ENCODE measurements at regions not wholly inside any gene's neighbourhood (a gene's known extent, or its start where the extent isn't known, plus 50 kb on each side); places are given as distances from the start of the nearest gene placed in this dataset.

DNA sequence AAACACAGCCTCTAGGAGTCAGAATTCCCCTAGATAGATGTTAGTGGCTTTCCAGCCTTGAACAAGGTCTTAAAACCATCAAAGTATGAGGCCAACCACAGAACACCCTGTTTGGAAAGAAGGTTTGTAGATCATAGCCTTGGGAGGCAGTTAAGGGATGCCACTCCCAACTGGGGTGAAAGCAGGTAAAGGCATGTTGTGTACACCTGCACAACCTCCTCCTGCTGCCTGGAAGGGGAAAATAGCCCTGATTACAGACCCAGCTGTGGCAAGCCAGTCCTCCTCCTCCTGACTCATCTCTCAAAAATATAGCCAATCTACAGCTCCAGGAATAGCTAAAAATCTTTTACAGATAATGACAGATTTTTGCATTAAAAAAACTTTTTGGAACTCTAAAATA is 108.1 kb downstream of the RBM43 start:
- no peaks in the 10 kb centered on the region for H3K27me3 ChIP-seq (ENCODE audit: control insufficient read depth in 1 of 2, insufficient read depth in 2 of 2, low read length in 2 of 2)
- H3K4me1 ChIP-seq (ENCODE audit: insufficient read depth, low read length) = peaks cover 5% of the 10 kb centered on the region
- no peaks in the 10 kb centered on the region for H3K9me3 ChIP-seq (ENCODE audit: low read length)
- no peak overlapping the region for H3K27ac ChIP-seq (ENCODE audit: low read depth, low read length)
- H3K4me3 ChIP-seq (ENCODE audit: low read depth in 1 of 2, low read length in 2 of 2) = no peak overlapping the region
- H3K36me3 ChIP-seq (ENCODE audit: insufficient read depth, low read length) = no peaks in the 10 kb centered on the region
- no peak overlapping the region for H3K9ac ChIP-seq (ENCODE audit: low read length)

DNA sequence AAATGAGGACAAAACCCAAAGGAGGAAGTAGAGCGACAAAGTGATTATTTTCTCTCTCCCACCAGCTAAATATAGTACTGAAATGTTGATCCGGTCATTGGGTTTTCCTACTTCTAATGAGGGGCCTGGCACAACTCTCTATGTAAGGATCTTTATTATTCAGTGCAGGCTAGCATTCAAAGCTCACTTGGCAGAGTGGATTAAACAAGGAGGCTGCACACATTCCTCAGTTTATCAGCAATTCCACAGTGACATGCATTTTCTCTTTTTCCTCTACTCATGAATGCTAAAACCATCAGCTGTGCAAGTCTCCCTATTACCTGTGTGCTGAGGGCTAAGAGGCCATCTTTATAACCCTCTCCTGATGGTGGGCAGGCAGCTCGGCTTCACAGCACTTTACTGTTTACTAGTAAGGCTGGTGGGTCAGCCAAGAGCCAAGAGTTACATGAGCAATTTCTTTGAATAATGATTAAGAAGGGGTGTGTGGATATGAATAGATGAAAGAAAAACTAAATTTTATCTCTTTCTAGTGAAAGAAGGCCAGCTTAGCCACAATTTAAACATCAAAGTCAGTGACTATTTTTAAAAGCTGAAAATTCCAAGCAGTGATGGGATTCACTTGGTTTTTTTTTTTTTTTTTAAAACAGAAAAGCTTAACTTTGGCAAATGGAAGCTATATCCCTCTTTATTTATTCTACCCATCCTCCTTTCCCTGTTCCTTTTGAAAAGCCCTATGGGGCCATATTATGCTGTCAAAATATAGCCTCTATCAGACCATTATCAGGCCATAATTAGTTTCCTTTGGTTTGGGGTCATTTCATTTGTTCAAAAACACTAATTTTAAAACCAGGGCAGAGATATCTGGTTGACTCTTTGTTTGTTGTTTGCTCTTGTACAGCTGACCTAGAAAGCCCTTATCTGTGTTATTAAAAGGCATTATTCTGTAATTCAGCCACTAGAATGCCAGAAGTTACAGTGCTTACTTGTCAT is 111.0 kb downstream of the RBM43 start:
- H3K9me3 ChIP-seq (ENCODE audit: low read length) = no peaks in the 10 kb centered on the region
- H3K27ac ChIP-seq (ENCODE audit: low read depth, low read length) = no peak overlapping the region
- H3K4me1 ChIP-seq (ENCODE audit: insufficient read depth, low read length) = peaks cover 5% of the 10 kb centered on the region
- H3K4me3 ChIP-seq (ENCODE audit: low read depth in 1 of 2, low read length in 2 of 2) = no peak overlapping the region
- H3K36me3 ChIP-seq (ENCODE audit: insufficient read depth, low read length) = no peaks in the 10 kb centered on the region
- no peak overlapping the region for H3K9ac ChIP-seq (ENCODE audit: low read length)
- no peaks in the 10 kb centered on the region for H3K27me3 ChIP-seq (ENCODE audit: control insufficient read depth in 1 of 2, insufficient read depth in 2 of 2, low read length in 2 of 2)

GRCh38 chr2:151138507-151138906 is 123.2 kb downstream of the RBM43 start:
- H3K4me3 ChIP-seq (ENCODE audit: low read depth in 1 of 2, low read length in 2 of 2) = no peak overlapping the region
- no peaks in the 10 kb centered on the region for H3K4me1 ChIP-seq (ENCODE audit: insufficient read depth, low read length)
- no peaks in the 10 kb centered on the region for H3K9me3 ChIP-seq (ENCODE audit: low read length)
- H3K36me3 ChIP-seq (ENCODE audit: insufficient read depth, low read length) = no peaks in the 10 kb centered on the region
- no peaks in the 10 kb centered on the region for H3K27me3 ChIP-seq (ENCODE audit: control insufficient read depth in 1 of 2, insufficient read depth in 2 of 2, low read length in 2 of 2)
- no peak overlapping the region for H3K27ac ChIP-seq (ENCODE audit: low read depth, low read length)
- H3K9ac ChIP-seq (ENCODE audit: low read length) = no peak overlapping the region

GRCh38 chr2:151137526-151137925 is 124.1 kb downstream of the RBM43 start:
- Histone ChIP-seq H3K27me3 (ENCODE audit: control insufficient read depth in 1 of 2, insufficient read depth in 2 of 2, low read length in 2 of 2) (no peaks in the 10 kb centered on the region), H3K27ac (ENCODE audit: low read depth, low read length) (no peak overlapping the region), H3K4me1 (ENCODE audit: insufficient read depth, low read length) (no peaks in the 10 kb centered on the region), H3K36me3 (ENCODE audit: insufficient read depth, low read length) (no peaks in the 10 kb centered on the region), H3K9ac (ENCODE audit: low read length) (no peak overlapping the region), H3K4me3 (ENCODE audit: low read depth in 1 of 2, low read length in 2 of 2) (no peak overlapping the region), H3K9me3 (ENCODE audit: low read length) (no peaks in the 10 kb centered on the region)

DNA sequence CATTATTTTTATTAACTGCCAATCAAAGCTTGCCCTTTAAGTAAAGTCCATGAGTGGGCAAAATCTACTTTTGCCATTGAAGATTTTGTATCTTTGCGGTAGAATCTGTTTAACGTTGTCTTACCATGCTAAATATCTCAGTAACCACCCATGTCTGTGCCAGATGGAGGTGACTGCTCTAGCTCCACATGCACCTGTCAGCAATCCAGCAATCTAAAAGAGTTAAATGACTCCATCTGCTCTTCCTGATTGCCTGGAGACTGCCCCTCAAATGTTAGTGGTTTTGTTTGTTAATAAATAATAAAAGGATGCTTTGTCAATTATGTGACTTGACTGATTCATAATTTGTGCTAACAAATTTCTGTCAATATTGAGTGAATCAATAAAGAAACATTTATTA is 141.7 kb downstream of the RBM43 start:
- Histone ChIP-seq H3K27ac (ENCODE audit: low read depth, low read length) (no peak overlapping the region), H3K9ac (ENCODE audit: low read length) (no peak overlapping the region), H3K36me3 (ENCODE audit: insufficient read depth, low read length) (no peaks in the 10 kb centered on the region), H3K27me3 (ENCODE audit: control insufficient read depth in 1 of 2, insufficient read depth in 2 of 2, low read length in 2 of 2) (no peaks in the 10 kb centered on the region), H3K4me3 (ENCODE audit: low read depth in 1 of 2, low read length in 2 of 2) (no peak overlapping the region), H3K4me1 (ENCODE audit: insufficient read depth, low read length) (no peaks in the 10 kb centered on the region), H3K9me3 (ENCODE audit: low read length) (no peaks in the 10 kb centered on the region)

DNA sequence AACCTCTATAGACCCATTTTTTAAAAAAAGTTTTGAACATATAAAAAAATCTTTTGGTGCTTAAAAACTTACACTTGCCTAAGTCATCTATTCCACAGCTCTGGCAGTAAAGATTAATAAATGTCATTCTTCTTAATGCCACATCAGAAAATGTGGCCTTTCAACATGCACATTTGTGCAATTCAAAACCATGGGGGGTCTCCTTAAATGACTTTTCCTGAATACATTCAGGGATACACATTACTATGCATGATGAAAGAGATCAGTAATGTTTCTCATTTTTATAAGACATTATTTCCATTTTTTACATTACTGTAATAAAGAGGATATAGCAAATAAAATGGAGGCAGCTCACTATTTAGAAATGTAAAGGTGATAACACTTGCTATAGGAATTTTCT is 142.3 kb downstream of the RBM43 start:
- Histone ChIP-seq H3K9ac (ENCODE audit: low read length) (no peak overlapping the region), H3K9me3 (ENCODE audit: low read length) (no peaks in the 10 kb centered on the region), H3K4me3 (ENCODE audit: low read depth in 1 of 2, low read length in 2 of 2) (no peak overlapping the region), H3K36me3 (ENCODE audit: insufficient read depth, low read length) (no peaks in the 10 kb centered on the region), H3K4me1 (ENCODE audit: insufficient read depth, low read length) (no peaks in the 10 kb centered on the region), H3K27me3 (ENCODE audit: control insufficient read depth in 1 of 2, insufficient read depth in 2 of 2, low read length in 2 of 2) (no peaks in the 10 kb centered on the region), H3K27ac (ENCODE audit: low read depth, low read length) (no peak overlapping the region)

- H3K36me3 ChIP-seq (ENCODE audit: insufficient read depth, low read length) = no peaks in the 10 kb centered on the region
- H3K4me3 ChIP-seq (ENCODE audit: low read depth in 1 of 2, low read length in 2 of 2) = no peak overlapping the region
- no peak overlapping the region for H3K27ac ChIP-seq (ENCODE audit: low read depth, low read length)
- no peak overlapping the region for H3K9ac ChIP-seq (ENCODE audit: low read length)
- no peaks in the 10 kb centered on the region for H3K9me3 ChIP-seq (ENCODE audit: low read length)
- H3K27me3 ChIP-seq (ENCODE audit: control insufficient read depth in 1 of 2, insufficient read depth in 2 of 2, low read length in 2 of 2) = no peaks in the 10 kb centered on the region
- H3K4me1 ChIP-seq (ENCODE audit: insufficient read depth, low read length) = no peaks in the 10 kb centered on the region
These were observed 143.4 kb downstream of the RBM43 start for GRCh38 chr2:151118269-151118668.

DNA sequence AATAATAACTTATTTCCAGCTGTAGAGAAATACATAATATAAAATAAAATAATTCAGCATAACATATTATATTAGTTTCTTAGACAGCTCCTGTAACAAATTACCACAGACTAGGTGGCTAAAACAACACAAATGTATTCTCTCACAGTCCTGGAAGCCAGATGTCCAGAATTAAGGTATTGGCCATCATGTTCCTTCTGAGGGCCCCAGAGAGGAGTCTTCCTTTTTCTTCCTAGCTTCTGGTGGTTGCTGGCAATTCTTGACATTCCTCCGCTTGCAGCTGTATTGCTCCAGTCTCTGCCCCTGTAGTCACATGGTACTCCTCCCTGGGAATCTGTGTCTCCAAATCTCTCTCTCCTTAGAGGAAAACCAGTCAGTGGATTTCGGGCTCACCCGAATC is 146.8 kb downstream of the RBM43 start:
- H3K4me3 ChIP-seq (ENCODE audit: low read depth in 1 of 2, low read length in 2 of 2) = no peak overlapping the region
- H3K36me3 ChIP-seq (ENCODE audit: insufficient read depth, low read length) = no peaks in the 10 kb centered on the region
- H3K4me1 ChIP-seq (ENCODE audit: insufficient read depth, low read length) = no peaks in the 10 kb centered on the region
- H3K27ac ChIP-seq (ENCODE audit: low read depth, low read length) = no peak overlapping the region
- no peak overlapping the region for H3K9ac ChIP-seq (ENCODE audit: low read length)
- no peaks in the 10 kb centered on the region for H3K27me3 ChIP-seq (ENCODE audit: control insufficient read depth in 1 of 2, insufficient read depth in 2 of 2, low read length in 2 of 2)
- H3K9me3 ChIP-seq (ENCODE audit: low read length) = no peaks in the 10 kb centered on the region

GRCh38 chr2:151113318-151113717 is 148.3 kb downstream of the RBM43 start:
- Histone ChIP-seq H3K4me3 (ENCODE audit: low read depth in 1 of 2, low read length in 2 of 2) (no peak overlapping the region), H3K9me3 (ENCODE audit: low read length) (no peaks in the 10 kb centered on the region), H3K4me1 (ENCODE audit: insufficient read depth, low read length) (no peaks in the 10 kb centered on the region), H3K27ac (ENCODE audit: low read depth, low read length) (no peak overlapping the region), H3K9ac (ENCODE audit: low read length) (no peak overlapping the region), H3K36me3 (ENCODE audit: insufficient read depth, low read length) (no peaks in the 10 kb centered on the region), H3K27me3 (ENCODE audit: control insufficient read depth in 1 of 2, insufficient read depth in 2 of 2, low read length in 2 of 2) (no peaks in the 10 kb centered on the region)

DNA sequence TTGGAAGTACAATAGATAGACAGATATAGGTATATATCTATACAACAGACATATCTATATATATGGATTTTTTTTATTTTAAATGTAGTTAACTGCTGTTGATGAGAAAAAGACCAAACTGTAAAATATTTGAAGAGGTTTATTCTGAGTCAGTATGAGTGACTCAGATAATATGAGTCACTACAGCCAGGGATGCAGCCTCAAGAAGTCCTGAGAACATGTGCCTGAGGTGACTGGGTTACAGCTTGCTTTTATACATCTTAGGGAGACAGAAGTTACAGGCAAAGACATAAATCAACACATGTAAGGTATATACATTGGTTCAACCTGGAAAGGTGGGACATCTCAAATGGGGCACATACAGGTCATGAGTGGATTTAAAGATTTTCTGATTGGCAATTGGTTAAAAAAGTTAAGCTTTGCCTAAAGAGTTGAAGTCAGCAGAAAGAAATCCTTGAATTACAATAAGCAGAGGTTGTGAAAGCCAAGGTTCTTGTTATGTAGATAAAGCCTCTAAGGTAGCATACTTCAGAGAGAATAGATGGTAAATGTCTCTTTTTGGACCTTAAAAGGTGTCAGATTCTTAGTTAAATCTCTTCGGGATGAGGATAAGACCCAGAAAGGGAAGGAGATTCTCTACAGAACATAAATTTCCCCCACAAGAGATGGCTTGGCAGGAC is 149.9 kb downstream of the RBM43 start:
- H3K9me3 ChIP-seq (ENCODE audit: low read length) = no peaks in the 10 kb centered on the region
- no peaks in the 10 kb centered on the region for H3K36me3 ChIP-seq (ENCODE audit: insufficient read depth, low read length)
- no peaks in the 10 kb centered on the region for H3K4me1 ChIP-seq (ENCODE audit: insufficient read depth, low read length)
- H3K27ac ChIP-seq (ENCODE audit: low read depth, low read length) = no peak overlapping the region
- no peak overlapping the region for H3K9ac ChIP-seq (ENCODE audit: low read length)
- no peak overlapping the region for H3K4me3 ChIP-seq (ENCODE audit: low read depth in 1 of 2, low read length in 2 of 2)
- H3K27me3 ChIP-seq (ENCODE audit: control insufficient read depth in 1 of 2, insufficient read depth in 2 of 2, low read length in 2 of 2) = no peaks in the 10 kb centered on the region

DNA sequence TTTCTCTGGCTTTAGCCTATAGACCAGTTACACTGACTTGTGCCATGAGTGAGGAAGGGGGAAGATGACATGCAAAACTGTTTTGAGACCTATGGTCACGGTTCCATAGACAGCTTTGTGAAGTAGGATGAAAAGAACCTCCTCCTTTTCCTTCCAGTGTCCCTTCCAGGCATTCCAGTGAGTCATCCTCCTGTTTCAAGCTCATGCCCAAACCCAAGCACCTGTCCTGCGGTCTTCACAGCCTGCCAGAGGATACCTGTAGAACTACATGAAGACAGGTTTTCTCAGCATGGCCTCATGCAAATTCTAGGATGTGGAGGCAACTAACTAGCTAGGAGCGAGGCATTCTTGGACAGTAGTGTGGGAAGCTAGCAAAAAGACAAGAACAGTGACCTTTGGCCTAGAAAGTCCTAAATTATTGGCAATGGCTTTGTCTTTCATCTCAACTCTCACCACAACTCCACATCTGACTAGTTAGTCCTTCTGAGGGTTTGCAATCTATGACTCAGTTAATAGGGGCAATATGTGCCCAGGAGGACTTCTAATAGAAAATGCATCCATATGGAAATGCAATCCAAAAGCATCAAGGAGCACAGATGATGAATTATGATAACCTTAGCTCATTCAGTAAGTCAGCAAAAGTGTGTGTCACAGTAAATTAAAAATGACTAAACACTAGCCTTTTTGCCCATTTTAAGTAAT is 154.7 kb downstream of the RBM43 start:
- H3K27ac ChIP-seq (ENCODE audit: low read depth, low read length) = no peak overlapping the region
- no peaks in the 10 kb centered on the region for H3K9me3 ChIP-seq (ENCODE audit: low read length)
- H3K4me3 ChIP-seq (ENCODE audit: low read depth in 1 of 2, low read length in 2 of 2) = no peak overlapping the region
- no peaks in the 10 kb centered on the region for H3K36me3 ChIP-seq (ENCODE audit: insufficient read depth, low read length)
- H3K4me1 ChIP-seq (ENCODE audit: insufficient read depth, low read length) = no peaks in the 10 kb centered on the region
- no peak overlapping the region for H3K9ac ChIP-seq (ENCODE audit: low read length)
- no peaks in the 10 kb centered on the region for H3K27me3 ChIP-seq (ENCODE audit: control insufficient read depth in 1 of 2, insufficient read depth in 2 of 2, low read length in 2 of 2)
